ENCODE measurements at regions not wholly inside any gene's neighbourhood (a gene's known extent, or its start where the extent isn't known, plus 50 kb on each side); places are given as distances from the start of the nearest gene placed in this dataset.

DNA sequence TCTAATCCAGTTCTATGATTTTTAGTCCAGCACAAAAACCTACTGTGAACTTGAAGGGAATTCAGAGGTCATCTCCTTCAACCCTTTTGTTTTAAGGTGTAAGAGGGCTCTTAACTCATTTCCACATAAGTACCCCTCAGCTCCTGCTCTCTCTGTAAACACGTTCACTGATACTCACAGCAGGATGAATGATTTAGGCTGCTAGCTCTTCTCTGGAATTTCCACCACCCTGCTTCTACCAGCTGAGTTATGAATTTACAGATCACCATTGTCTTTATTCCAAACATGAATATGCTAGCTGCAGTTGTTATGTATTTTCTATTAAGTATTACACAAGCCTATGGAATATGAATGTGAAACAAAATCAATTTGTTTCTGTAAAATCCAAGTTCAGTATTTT is 101.3 kb upstream of the NANOGP8 start:
- no peak overlapping the region for H2AFZ ChIP-seq
- DNase-seq (ENCODE audit: low spot score) (peak; percentile 44), ATAC-seq (peak; percentile 49)
- no peak overlapping the region for H3K4me3 ChIP-seq
- peaks cover 37% of the 10 kb centered on the region for H3K36me3 Mint-ChIP-seq (ENCODE audit: low read depth)
- peaks cover 38% of the 10 kb centered on the region for H3K9me3 Mint-ChIP-seq
- H3K4me1 Mint-ChIP-seq, result peaks cover 60% of the 10 kb centered on the region
- peak overlapping the region; percentile 15; the same call in 1 of the 2 replicates for H3K4me2 ChIP-seq
- peaks cover 50% of the 10 kb centered on the region for H3K4me1 ChIP-seq (ENCODE audit: insufficient read depth)
- H3K27me3 ChIP-seq (ENCODE audit: insufficient read depth), result peaks cover 6% of the 10 kb centered on the region; the same call in 1 of the 2 replicates
- no peaks in the 10 kb centered on the region for H4K20me1 ChIP-seq (replicated peaks; ENCODE audit: insufficient read depth)
- H3K9me2 ChIP-seq (ENCODE audit: insufficient read depth), result no peaks in the 10 kb centered on the region
- no peak overlapping the region for H3K27ac ChIP-seq (ENCODE audit: low read depth)
- H3K79me2 ChIP-seq (replicated peaks; ENCODE audit: insufficient read depth), result no peaks in the 10 kb centered on the region
- no peak overlapping the region for H3K27ac Mint-ChIP-seq
- no peaks in the 10 kb centered on the region for H3F3A ChIP-seq (replicated peaks; ENCODE audit: low read depth)
- 0 out of 2 replicates have a peak, but pooled peaks cover under 1% of the 10 kb centered on the region for H3K36me3 ChIP-seq (ENCODE audit: insufficient read depth)
- peak; percentile 29; the same call in 1 of the 2 replicates for TF ChIP-seq NANOG (IDR thresholded peaks at IDR 0.05; ENCODE audit: borderline replicate concordance)
- TF ChIP-seq ETS1 (IDR thresholded peaks at IDR 0.05), result no peak
- TF ChIP-seq, protein P1, sequence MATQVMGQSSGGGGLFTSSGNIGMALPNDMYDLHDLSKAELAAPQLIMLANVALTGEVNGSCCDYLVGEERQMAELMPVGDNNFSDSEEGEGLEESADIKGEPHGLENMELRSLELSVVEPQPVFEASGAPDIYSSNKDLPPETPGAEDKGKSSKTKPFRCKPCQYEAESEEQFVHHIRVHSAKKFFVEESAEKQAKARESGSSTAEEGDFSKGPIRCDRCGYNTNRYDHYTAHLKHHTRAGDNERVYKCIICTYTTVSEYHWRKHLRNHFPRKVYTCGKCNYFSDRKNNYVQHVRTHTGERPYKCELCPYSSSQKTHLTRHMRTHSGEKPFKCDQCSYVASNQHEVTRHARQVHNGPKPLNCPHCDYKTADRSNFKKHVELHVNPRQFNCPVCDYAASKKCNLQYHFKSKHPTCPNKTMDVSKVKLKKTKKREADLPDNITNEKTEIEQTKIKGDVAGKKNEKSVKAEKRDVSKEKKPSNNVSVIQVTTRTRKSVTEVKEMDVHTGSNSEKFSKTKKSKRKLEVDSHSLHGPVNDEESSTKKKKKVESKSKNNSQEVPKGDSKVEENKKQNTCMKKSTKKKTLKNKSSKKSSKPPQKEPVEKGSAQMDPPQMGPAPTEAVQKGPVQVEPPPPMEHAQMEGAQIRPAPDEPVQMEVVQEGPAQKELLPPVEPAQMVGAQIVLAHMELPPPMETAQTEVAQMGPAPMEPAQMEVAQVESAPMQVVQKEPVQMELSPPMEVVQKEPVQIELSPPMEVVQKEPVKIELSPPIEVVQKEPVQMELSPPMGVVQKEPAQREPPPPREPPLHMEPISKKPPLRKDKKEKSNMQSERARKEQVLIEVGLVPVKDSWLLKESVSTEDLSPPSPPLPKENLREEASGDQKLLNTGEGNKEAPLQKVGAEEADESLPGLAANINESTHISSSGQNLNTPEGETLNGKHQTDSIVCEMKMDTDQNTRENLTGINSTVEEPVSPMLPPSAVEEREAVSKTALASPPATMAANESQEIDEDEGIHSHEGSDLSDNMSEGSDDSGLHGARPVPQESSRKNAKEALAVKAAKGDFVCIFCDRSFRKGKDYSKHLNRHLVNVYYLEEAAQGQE (IDR thresholded peaks at IDR 0.05; ENCODE audit: unreplicated experiment), result no peak
- TF ChIP-seq ZNF331 (CRISPR knock-in tag; IDR thresholded peaks at IDR 0.05; ENCODE audit: low read depth), result no peak
- no peak for TF ChIP-seq EZH2 (IDR thresholded peaks at IDR 0.05; ENCODE audit: low read depth, unreplicated experiment)
- peaks cover 3% of the 10 kb centered on the region for H3K27me3 Mint-ChIP-seq (ENCODE audit: insufficient read depth, low read depth, poor library complexity)
- no peak overlapping the region for H3K4me3 Mint-ChIP-seq

GRCh38 chr15:35184646-35185045 is 99.6 kb upstream of the NANOGP8 start:
- no peaks in the 10 kb centered on the region for H3K36me3 ChIP-seq (ENCODE audit: insufficient read depth)
- no peak overlapping the region for H2AFZ ChIP-seq
- DNase-seq (ENCODE audit: low spot score) (no peak), ATAC-seq (no peak)
- no peaks in the 10 kb centered on the region for H3F3A ChIP-seq (replicated peaks; ENCODE audit: low read depth)
- peaks cover 55% of the 10 kb centered on the region for H3K4me1 ChIP-seq (ENCODE audit: insufficient read depth)
- H3K9me2 ChIP-seq (ENCODE audit: insufficient read depth), result no peaks in the 10 kb centered on the region
- H3K27me3 ChIP-seq (ENCODE audit: insufficient read depth), result peaks cover 6% of the 10 kb centered on the region; the same call in 1 of the 2 replicates
- Mint-ChIP-seq H3K27me3 (ENCODE audit: insufficient read depth, low read depth, poor library complexity) (peaks cover 3% of the 10 kb centered on the region), H3K27ac (no peak overlapping the region), H3K4me3 (no peak overlapping the region), H3K4me1 (peaks cover 61% of the 10 kb centered on the region), H3K36me3 (ENCODE audit: low read depth) (peaks cover 20% of the 10 kb centered on the region), H3K9me3 (peaks cover 21% of the 10 kb centered on the region)
- H3K27ac ChIP-seq (ENCODE audit: low read depth), result no peak overlapping the region
- H3K79me2 ChIP-seq (replicated peaks; ENCODE audit: insufficient read depth), result no peaks in the 10 kb centered on the region
- no peak overlapping the region for H3K4me2 ChIP-seq
- TF ChIP-seq ZNF114 (CRISPR knock-in tag; IDR thresholded peaks at IDR 0.05) (no peak), ZNF331 (CRISPR knock-in tag; IDR thresholded peaks at IDR 0.05; ENCODE audit: low read depth) (no peak)
- TF ChIP-seq, protein P1 (IDR thresholded peaks at IDR 0.05; ENCODE audit: unreplicated experiment), result no peak
- no peaks in the 10 kb centered on the region for H4K20me1 ChIP-seq (replicated peaks; ENCODE audit: insufficient read depth)
- no peak overlapping the region for H3K4me3 ChIP-seq
